Trophoblast cell (in vitro differentiated cells and primary cell): ENCODE measurements at regions not wholly inside any gene's neighbourhood (a gene's known extent, or its start where the extent isn't known, plus 50 kb on each side); places are given as distances from the start of the nearest gene placed in this dataset.
"Not testable (repeated sequence)": the region's sequence is repeated elsewhere in the genome, so short reads cannot be mapped to it uniquely, and the experiment has no call there.

ENCODE experiments used
- DNase-seq, 2 donors: peaks; one replicate each; pipeline ENCODE4 v3.0.0-alpha.2; 2016
- H2AFZ ChIP-seq: 2 replicates; pipeline ENCODE4 v1.6.1; 2013; ENCODE audit warnings: low read length, moderate library complexity, mild to moderate bottlenecking; ENCODE audit not compliant: insufficient read depth, poor library complexity
- H2AK5ac ChIP-seq: 2 replicates; pipeline ENCODE4 v1.6.1; 2013; ENCODE audit warnings: mild to moderate bottlenecking, low read length
- H2BK120ac ChIP-seq: 2 replicates; pipeline ENCODE4 v1.6.1; 2013; ENCODE audit warnings: low read length, mild to moderate bottlenecking, moderate library complexity; ENCODE audit not compliant: insufficient read depth, poor library complexity
- H2BK12ac ChIP-seq: 2 replicates; pipeline ENCODE4 v1.6.1; 2013; ENCODE audit warnings: mild to moderate bottlenecking, low read length, moderate library complexity
- H2BK5ac ChIP-seq: 2 replicates; pipeline ENCODE4 v1.6.1; 2013; ENCODE audit warnings: low read length, low read depth, moderate library complexity, mild to moderate bottlenecking; ENCODE audit not compliant: poor library complexity
- H3K14ac ChIP-seq: 2 replicates; pipeline ENCODE4 v1.6.1; 2013; ENCODE audit warnings: mild to moderate bottlenecking, low read length
- H3K18ac ChIP-seq: 2 replicates; pipeline ENCODE4 v1.6.1; 2013; ENCODE audit warnings: mild to moderate bottlenecking, low read length
- H3K23ac ChIP-seq: 2 replicates; pipeline ENCODE4 v1.6.1; 2013; ENCODE audit warnings: low read length
- H3K27ac ChIP-seq: 2 replicates; pipeline ENCODE4 v1.5.1; 2013; ENCODE audit warnings: low read depth, mild to moderate bottlenecking, inconsistent platforms, low read length, moderate library complexity
- H3K27me3 ChIP-seq: 2 replicates; pipeline ENCODE4 v1.6.1; 2013; ENCODE audit warnings: inconsistent platforms, mild to moderate bottlenecking, low read length, moderate library complexity; ENCODE audit not compliant: insufficient read depth
- H3K36me3 ChIP-seq, 2 experiments: 1 replicate in 1 of 2; 2 replicates in 1 of 2; pipeline ENCODE4 v1.6.1; 2013; ENCODE audit warnings: low read length in 2 of 2, mild to moderate bottlenecking in 2 of 2, moderate library complexity in 1 of 2; ENCODE audit not compliant: insufficient read depth in 2 of 2, control insufficient read depth in 1 of 2
- H3K4ac ChIP-seq: 2 replicates; pipeline ENCODE4 v1.6.1; 2013; ENCODE audit warnings: low read depth, mild to moderate bottlenecking, low read length, moderate library complexity
- H3K4me1 ChIP-seq, 2 experiments: 1 replicate in 1 of 2; 2 replicates in 1 of 2; pipeline ENCODE4 v1.6.1; 2013; ENCODE audit warnings: low read length in 2 of 2, mild to moderate bottlenecking in 2 of 2, moderate library complexity in 1 of 2; ENCODE audit not compliant: insufficient read depth in 2 of 2, control insufficient read depth in 1 of 2
- H3K4me2 ChIP-seq: 2 replicates; pipeline ENCODE4 v1.6.1; 2013; ENCODE audit warnings: inconsistent platforms, mild to moderate bottlenecking, low read length, moderate library complexity
- H3K4me3 ChIP-seq: 2 replicates; pipeline ENCODE4 v1.5.1; 2013; ENCODE audit warnings: mild to moderate bottlenecking, low read depth, low read length, inconsistent platforms
- H3K79me1 ChIP-seq: one replicate; pipeline ENCODE4 v1.6.1; 2013; ENCODE audit warnings: low read length
- H3K79me2 ChIP-seq: 2 replicates; pipeline ENCODE4 v1.6.1; 2013; ENCODE audit warnings: low read length, mild to moderate bottlenecking; ENCODE audit not compliant: control insufficient read depth, insufficient read depth, poor library complexity
- H3K9ac ChIP-seq: 2 replicates; pipeline ENCODE4 v1.6.1; 2013; ENCODE audit warnings: mild to moderate bottlenecking, low read length
- H3K9me3 ChIP-seq: 2 replicates; pipeline ENCODE4 v1.6.1; 2013; ENCODE audit warnings: low read depth, mild to moderate bottlenecking, control low read depth, inconsistent platforms, low read length; ENCODE audit not compliant: insufficient read depth
- H4K12ac ChIP-seq: 2 replicates; pipeline ENCODE4 v1.6.1; 2013; ENCODE audit warnings: low read depth, mild to moderate bottlenecking, low read length, moderate library complexity
- H4K8ac ChIP-seq: 2 replicates; pipeline ENCODE4 v1.6.1; 2013; ENCODE audit warnings: low read depth, mild to moderate bottlenecking, low read length, moderate library complexity
- H4K91ac ChIP-seq: one replicate; pipeline ENCODE4 v1.6.1; 2013; ENCODE audit warnings: low read depth, mild to moderate bottlenecking, low read length, moderate library complexity
- WGBS: extraction: QIAGEN DNeasy Blood & Tissue Kit; methylation state at CpG from one replicate; pipeline ENCODE4 v1.1.7; 2013; ENCODE audit warnings: missing lambda C conversion rate; ENCODE audit not compliant: insufficient read length, insufficient coverage; ENCODE audit errors: extremely low coverage; 5-methylcytosine and 5-hydroxymethylcytosine counted together

DNA sequence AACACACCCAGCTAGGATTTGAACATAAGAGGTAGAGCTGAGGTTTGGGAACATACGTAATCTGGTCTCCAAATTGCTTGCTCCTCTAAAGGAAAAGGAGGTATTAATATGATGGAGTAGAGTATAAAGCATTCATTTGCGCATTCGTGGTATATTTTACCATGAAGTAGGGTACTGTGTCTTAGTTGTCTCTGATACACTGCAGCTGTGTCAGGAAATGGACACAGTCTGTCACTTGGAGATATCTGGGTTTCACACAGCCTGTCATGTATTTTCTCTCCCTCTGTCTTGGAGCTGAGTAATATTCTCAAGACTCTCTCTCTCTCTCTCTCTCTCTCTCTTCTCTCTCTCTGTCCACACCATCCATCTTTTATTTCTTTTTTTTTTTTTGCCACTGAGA lies 274.8 kb upstream of the UGT8 start:
- Histone ChIP-seq H3K79me2 (no peaks in the 10 kb centered on the region), H3K27me3 (no peaks in the 10 kb centered on the region), H3K18ac (no peak overlapping the region), H3K23ac (no peak overlapping the region), H2BK12ac (no peak overlapping the region), H3K4me2 (no peak overlapping the region), H3K9ac (no peak overlapping the region), H2BK120ac (no peak overlapping the region), H3K4me3 (no peak overlapping the region), H3K79me1 (no peaks in the 10 kb centered on the region), H3K36me3 (no peaks in the 10 kb centered on the region), H4K91ac (no peak overlapping the region), H2BK5ac (no peak overlapping the region), H3K27ac (no peak overlapping the region), H3K4me1 (no peaks in the 10 kb centered on the region), H3K14ac (no peak overlapping the region), H4K12ac (no peak overlapping the region), H2AFZ (no peak overlapping the region), H2AK5ac (no peak overlapping the region), H3K4ac (no peak overlapping the region), H4K8ac (no peak overlapping the region), H3K9me3 (no peaks in the 10 kb centered on the region)
- DNase-seq = no peak
- WGBS = no CpG with 5 or more reads among the region's 3 CpGs

DNA sequence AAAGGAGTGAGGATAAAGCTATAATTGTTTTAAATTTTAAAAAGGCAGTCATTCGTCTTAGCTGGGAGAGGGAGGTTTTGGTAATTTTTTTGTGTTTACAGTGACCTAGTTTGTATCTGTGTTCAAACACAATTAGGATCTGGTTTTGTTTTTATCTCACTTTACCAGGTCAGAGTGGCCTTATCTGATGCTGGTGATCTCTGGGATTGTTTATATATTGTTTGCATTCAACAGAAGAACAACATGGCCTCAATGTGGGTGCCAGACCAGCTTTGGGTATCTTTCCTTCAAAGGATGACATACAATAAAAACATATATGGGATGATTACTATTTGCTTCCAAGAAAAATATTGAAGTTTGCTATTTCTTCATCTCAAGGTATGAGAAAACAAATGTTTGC lies 272.2 kb upstream of the UGT8 start:
- Histone ChIP-seq H2BK12ac (no peak overlapping the region), H2BK120ac (no peak overlapping the region), H3K9ac (no peak overlapping the region), H3K79me2 (no peaks in the 10 kb centered on the region), H3K4me3 (no peak overlapping the region), H4K12ac (no peak overlapping the region), H2BK5ac (no peak overlapping the region), H3K79me1 (no peaks in the 10 kb centered on the region), H3K9me3 (no peaks in the 10 kb centered on the region), H3K23ac (no peak overlapping the region), H3K4me1 (no peaks in the 10 kb centered on the region), H2AK5ac (no peak overlapping the region), H3K27ac (no peak overlapping the region), H3K27me3 (no peaks in the 10 kb centered on the region), H2AFZ (no peak overlapping the region), H3K18ac (no peak overlapping the region), H3K4me2 (no peak overlapping the region), H3K36me3 (no peaks in the 10 kb centered on the region), H4K8ac (no peak overlapping the region), H3K4ac (no peak overlapping the region), H4K91ac (no peak overlapping the region), H3K14ac (no peak overlapping the region)
- no CpG with 5 or more reads among the region's 1 CpG for WGBS
- no peak for DNase-seq

- no peak overlapping the region for H3K9ac ChIP-seq
- H3K4me3 ChIP-seq = no peak overlapping the region
- H3K79me2 ChIP-seq = no peaks in the 10 kb centered on the region
- no peaks in the 10 kb centered on the region for H3K79me1 ChIP-seq
- H2AFZ ChIP-seq = no peak overlapping the region
- no peak overlapping the region for H4K91ac ChIP-seq
- H3K4me1 ChIP-seq = no peaks in the 10 kb centered on the region
- H4K8ac ChIP-seq = no peak overlapping the region
- no peak overlapping the region for H3K14ac ChIP-seq
- DNase-seq = no peak
- no peak overlapping the region for H2BK120ac ChIP-seq
- no peak overlapping the region for H3K23ac ChIP-seq
- H3K18ac ChIP-seq = no peak overlapping the region
- no peak overlapping the region for H2BK5ac ChIP-seq
- no peak overlapping the region for H3K27ac ChIP-seq
- H3K9me3 ChIP-seq = no peaks in the 10 kb centered on the region
- no peak overlapping the region for H2BK12ac ChIP-seq
- no CpG with 5 or more reads among the region's 1 CpG for WGBS
- no peak overlapping the region for H3K4me2 ChIP-seq
- no peak overlapping the region for H2AK5ac ChIP-seq
- H4K12ac ChIP-seq = no peak overlapping the region
- H3K36me3 ChIP-seq = no peaks in the 10 kb centered on the region
- H3K27me3 ChIP-seq = no peaks in the 10 kb centered on the region
- H3K4ac ChIP-seq = no peak overlapping the region
Measured at GRCh38 chr4:114332119-114332518, 266.5 kb upstream of the UGT8 start.

GRCh38 chr4:114334363-114334762 lies 264.2 kb upstream of the UGT8 start:
- H3K9ac ChIP-seq, H3K4ac ChIP-seq, H3K79me1 ChIP-seq, H2BK120ac ChIP-seq, H3K79me2 ChIP-seq, H3K36me3 ChIP-seq, H4K8ac ChIP-seq, H3K4me2 ChIP-seq, H3K23ac ChIP-seq, H3K27ac ChIP-seq, H4K91ac ChIP-seq, DNase-seq, H3K4me3 ChIP-seq, H2BK12ac ChIP-seq, H2AFZ ChIP-seq, H3K14ac ChIP-seq, H3K27me3 ChIP-seq, H3K9me3 ChIP-seq, H4K12ac ChIP-seq, H3K4me1 ChIP-seq, H2AK5ac ChIP-seq, H3K18ac ChIP-seq, H2BK5ac ChIP-seq: not testable (repeated sequence)
